NCI-H1048 (cell line): ENCODE measurements at regions not wholly inside any gene's neighbourhood (a gene's known extent, or its start where the extent isn't known, plus 50 kb on each side); places are given as distances from the start of the nearest gene placed in this dataset.
"Not testable (repeated sequence)": the region's sequence is repeated elsewhere in the genome, so short reads cannot be mapped to it uniquely, and the experiment has no call there.

Source experiments
- DNase-seq: peaks from one replicate; lab custom pipeline; 2025; lab: John Stamatoyannopoulos, UW

DNA sequence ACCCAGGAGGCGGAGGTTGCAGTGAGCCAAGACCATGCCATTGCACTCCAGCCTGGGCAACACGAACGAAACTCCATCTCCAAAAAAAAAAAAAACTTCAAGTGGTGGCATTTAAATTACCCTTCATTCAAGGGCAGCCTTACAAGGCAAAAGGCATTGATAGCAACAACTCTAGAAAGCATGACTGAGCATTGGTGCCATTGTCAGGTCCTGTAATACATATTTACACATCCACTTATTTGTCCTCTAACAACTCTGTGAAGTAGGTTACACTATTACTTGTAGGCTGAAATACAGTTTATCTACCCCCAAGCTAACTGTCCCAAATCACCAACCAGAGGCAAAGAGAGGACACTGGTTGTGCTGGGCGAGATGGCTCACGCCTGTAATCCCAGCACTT, 52.7 kb upstream of the LARP1 start:
- DNase-seq: no peak

DNA sequence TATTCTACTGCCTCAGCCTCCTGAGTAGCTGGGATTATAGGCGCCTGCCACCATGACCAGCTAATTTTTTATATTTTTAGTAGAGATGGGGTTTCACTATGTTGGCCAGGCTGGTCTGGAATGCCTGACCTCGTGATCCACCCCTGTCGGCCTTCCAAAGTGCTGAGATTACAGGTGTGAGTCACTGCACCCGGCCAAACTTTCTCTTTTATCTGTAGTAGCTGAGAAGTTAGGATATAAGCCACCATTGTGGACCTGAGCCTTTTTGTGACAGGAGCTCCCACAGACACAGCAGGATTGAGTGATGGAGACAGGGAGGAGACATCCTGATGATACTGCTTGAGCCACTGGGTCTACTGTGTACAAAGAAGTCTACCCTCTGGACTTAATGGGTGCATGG, 53.5 kb upstream of the LARP1 start:
- not testable (repeated sequence) for DNase-seq

DNA sequence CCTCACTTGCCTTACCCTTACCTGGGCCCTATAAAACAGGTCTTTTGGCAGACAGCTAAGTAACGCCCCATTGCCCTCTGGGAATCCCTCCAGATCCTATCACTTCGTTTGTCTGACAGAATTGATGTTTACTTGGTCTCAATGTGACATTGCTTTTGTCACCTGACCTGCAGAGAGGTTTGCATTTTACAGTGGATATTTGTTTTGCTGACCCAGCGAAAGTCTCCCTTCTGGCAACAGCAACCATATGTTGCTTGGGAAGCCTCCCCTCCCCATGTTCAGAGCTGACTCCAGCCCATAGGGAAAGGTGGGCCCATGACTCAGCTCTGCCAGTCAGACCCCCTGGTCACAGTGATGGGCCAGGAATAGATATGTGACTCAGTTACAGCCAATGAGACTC, 54.0 kb upstream of the LARP1 start:
- no peak for DNase-seq

DNA sequence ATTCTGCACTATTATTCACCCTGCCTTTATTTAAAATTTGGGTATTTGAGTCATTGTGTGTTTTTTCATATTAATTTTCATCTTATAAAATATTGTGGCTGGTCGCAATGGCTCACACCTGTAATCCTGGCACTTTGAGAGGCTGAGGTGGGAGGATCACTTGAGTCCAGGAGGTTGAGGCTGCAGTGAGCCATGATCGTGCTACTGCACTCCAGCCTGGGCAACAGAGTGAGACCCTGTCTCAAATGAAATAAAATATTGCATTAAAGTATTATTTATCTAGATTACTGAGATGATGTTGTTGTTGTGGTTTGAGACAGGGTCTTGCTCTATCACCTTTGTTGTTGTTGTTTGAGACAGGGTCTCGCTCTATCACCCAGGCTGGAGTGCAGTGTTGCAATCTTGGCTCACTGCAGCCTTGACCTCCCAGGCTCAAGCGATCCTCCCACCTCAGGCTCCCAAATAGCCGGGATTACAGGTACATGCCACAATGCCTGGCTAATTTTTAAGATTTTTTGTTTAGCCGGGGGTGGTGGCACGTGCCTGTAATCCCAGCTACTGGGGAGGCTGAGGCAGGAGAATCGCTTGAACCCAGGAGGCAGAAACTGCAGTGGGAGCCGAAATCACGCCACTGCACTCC, 54.8 kb upstream of the LARP1 start:
- DNase-seq: not testable (repeated sequence)

DNA sequence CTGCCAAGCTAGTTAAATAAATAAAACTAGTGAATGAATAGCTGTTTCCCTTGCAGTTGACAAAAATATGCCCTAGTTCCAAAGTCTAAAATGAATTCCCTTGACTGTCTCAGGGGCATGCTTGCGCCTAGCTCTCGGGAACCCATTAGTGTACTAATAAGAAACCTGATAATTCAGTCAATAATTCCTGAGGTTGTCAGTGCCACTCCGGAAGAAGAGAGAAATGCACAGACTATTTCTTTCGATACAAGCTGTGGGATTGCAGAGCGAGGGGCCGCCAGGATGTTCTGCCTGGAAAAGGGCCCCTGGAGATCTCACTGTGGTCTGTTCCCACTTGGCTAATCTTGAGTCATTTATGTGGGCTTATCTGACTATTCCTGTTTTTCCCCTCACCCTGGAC, 56.4 kb upstream of the LARP1 start:
- DNase-seq: no peak

DNA sequence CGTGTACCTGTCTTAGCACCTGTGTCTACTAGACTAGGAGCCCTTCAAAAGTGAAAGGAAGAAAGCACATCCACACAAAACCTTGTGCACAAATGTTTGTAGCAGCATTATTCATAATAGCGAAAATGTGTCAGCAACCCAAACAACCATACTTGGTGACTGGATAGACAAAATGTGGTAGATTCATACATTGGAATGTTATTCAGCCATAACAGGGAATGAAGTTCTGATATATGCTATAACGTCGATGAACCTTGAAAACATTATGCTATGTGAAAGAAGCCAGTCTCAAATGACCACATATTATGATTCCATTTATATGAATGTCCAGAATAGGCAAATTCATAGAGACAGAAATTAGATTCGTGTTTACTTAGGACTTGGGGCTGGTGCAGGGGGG, 57.8 kb upstream of the LARP1 start:
- no peak for DNase-seq

DNA sequence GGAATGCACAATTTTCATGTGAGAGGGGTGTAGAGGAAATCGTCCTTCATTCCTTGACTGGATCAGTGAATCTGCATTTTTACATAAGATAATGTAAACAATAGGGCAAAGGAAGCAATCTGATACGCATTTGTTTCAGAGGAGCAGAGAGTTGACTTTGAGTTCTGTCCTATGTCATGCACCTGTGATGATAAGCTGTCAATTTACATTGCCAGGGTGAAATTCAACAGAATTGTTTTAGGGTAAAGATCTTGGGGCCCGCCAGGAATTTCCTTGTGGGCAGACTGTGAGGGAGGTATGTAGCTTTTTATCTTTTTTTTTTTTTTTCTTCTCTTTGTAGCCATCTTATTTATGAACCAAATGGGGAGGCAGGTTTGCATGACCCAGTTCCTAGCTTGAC, 58.3 kb upstream of the LARP1 start:
- no peak for DNase-seq

DNA sequence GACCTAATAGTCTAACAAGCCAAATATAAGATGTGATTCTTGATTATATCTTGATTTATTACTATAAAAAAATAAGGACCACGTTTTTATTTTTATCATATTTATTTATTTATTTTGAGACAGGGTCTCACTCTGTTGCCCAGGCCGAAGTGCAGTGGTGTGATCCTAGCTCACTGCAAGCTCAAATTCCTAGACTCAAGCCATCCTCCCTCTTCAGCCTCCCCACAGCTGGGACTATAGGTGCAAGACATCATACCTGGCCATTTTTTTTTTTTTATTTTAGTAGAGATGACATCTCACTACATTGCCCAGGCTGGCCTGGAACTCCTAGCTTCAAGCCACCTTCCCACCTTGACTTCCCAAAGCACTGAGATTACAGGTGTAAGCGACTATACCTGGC, 61.0 kb upstream of the LARP1 start:
- DNase-seq: no peak

DNA sequence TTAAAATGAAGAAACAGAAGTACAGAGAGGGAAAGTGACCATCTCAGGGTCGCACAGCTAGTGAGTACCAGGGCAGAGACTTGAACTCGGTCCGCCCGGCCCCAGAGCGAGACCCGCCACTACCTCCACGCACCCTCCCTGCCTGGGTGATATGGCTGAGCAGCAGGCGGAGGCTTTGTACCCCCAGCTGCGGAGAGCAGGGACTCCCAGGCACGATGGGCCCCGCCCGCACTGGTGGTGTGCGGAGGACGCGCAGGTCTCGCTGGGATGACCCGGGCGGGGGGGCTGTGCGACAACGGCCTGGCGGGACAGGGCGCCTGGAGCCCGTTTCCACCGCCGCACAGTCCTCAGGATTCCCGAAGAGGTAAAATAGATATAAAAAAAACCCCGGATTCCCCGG, 64.7 kb upstream of the LARP1 start:
- DNase-seq: no peak

DNA sequence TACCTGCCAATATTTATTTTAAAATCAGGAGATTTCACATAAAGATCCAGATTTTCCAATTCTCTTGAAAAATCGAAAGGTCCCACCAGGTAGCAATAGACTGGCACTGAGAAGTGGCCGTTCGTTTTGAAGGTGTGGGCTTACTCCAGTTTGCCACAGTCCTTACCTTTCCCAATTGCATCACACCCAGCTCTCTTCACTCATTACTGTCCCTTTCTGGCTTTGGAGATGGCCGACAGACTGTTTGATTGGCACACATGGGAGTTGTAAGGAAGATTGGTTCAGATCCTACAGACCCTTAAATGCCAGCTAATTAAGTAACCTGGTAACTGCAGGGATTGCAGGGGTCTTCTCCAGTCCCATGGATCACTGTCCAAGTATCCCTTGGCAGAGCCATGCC, 68.7 kb upstream of the LARP1 start:
- no peak for DNase-seq

DNA sequence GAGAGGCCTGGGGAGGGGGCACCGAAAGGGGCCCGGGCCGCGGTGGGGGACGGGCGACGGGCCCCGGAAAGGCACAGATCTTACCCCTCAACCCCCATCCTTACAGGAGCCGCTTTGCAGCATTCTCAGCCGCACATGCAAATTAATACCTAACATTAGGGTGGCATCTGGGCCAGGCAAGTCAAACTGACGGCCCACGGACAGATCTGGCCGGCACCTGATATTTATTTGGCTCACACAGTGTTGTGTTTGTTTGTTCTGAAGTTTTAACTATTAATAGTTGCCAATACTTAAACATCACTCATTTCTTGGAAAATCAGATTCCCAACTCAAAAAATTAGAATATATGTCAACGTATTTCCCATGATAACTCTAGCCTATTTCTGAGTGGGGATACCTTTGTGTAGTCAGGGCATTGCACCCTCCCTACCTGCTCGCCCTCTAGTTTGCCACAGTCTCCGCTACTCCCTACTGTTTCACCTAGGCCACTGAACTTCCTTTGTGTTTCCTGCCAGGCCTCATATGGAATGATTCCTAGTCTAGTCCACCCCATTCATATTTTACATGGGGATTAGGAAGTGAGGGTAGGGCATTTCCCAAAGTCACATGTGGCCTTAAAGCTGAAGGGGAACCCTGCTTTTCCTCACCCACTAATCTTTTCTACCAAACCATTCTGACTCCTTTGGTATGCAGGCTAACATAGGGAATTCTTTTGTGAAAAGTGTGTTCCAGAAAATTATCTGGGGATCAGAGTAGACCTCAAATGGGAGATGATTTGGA, 71.9 kb upstream of the LARP1 start:
- DNase-seq: no peak

DNA sequence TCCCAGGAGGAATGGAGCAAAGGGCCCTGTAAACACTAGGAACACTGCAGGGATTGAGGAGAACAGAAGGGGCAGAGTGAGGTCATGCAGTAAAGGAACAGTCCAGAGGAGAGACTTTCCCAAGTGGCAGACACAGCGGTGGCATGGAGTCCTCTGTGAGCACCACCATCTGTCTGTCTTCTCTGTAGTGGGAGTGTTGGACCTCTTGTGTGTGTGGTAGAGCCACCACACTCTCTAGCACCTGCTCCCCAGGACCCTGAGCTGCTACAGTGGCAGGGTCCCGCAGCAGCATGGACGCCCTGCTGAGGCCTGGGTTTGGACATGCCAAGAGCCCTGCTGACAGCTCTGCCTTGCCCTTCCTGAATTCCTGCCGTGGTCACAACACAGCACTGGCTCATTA, 75.7 kb upstream of the LARP1 start:
- DNase-seq: no peak

DNA sequence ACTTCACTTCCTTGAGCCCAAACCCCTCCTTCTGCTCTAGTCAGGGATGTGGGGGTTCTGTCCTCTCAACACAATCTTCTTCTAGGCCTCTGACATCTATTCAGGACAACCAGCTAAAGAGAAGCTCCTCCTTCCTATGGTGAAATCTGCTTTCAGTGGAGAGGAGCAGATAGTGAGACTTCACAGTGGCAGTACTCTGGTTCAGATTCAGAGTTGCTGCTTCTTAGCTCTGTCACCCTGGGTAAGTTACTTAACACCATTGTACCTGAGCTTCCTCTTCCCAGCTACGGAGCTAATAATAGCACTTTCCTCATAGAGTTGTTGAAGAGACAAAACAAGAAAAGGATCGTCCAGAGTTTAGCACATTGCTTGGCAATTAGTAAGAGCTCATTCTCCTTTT, 77.3 kb upstream of the LARP1 start:
- DNase-seq: no peak

DNA sequence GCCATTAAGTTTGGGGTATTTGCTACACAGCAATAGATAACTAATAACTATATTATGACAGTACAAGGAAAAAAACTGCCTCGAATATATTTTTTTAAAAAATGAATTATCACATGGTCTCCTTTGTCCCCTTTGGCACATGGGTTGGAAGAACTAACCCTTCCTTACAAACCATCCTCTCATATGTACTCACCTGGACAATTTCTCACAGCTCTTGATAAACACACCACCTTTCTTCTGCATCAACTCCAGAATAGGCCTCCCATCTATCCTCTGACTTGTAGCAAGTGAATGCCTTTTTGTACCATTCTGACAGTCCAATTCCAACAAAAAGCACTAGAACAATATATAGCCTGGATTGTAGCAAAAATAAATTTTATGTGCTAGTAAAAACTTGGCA, 78.7 kb upstream of the LARP1 start:
- no peak for DNase-seq

DNA sequence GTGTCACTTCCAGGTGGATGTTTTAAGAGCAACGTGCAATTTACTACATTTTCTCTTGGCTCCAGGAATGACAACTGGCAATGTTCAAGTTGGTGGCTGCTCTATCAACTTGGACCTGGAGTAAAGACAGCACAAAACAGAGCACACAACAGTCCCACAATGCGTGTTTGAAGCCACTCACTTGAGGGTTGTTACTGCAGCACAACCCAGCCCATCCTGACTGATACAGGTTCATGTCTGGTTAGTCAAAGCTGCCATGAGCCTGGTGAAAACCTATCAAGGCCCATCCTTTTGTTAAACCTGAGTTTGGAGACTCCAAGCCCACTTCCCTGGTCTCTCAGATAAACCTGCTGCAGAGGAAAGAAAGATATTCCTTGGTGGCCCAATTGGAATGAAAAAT, 81.1 kb upstream of the LARP1 start:
- no peak for DNase-seq

DNA sequence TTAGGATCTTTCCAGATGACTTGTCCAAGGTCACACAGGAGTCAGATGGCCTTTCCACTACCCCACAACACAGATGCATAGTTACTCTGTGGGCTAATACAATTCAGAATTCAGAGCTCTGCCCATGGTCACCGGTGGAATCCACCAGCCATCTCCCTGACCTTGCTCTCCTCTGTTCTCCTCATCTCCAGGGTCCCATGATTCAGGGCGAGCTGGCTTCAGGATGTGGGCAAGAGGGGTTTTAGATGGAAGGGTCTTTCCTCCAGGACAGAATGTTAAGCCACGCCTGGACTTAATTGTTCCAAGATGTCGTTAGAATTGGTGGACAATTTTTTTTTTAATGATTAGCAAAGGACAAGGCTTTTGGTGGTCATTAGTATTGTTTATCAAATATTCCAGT, 81.7 kb upstream of the LARP1 start:
- DNase-seq: no peak

DNA sequence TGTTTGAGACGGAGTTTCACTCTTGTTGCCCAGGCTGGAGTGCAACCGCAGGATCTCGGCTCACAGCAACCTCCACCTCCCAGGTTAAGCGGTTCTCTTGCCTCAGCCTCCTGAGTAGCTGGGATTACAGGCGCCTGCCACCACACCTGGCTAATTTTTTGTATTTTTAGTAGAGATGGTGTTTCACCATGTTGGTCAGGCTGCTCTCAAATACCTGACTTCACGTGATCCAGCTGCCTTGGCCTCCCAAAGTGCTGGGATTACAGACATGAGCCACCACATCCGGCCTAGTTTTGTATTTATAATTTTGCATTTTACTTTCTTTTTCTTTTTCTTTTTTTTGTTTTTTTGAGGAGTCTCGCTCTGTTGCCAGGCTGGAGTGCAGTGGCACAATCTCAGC, 85.3 kb upstream of the LARP1 start:
- DNase-seq: not testable (repeated sequence)

DNA sequence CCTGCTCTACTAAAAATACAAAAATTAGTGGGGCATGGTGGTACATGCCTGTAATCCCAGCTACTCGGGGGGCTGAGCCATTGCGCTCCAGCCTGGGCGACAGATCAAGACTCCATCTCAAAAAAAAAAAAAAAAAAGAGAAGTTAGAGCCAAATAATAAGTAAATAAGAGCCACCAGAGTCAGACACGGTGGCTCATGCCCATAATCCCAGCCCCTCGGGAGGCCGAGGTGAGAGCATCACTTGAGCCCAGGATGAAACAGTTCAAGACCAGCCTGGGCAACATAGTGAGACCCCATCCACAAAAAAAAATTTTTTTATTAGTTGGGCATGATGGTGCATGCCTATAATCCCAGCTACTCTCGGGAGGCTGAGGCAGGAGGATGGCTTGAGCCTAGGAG, 85.8 kb upstream of the LARP1 start:
- DNase-seq: no peak

DNA sequence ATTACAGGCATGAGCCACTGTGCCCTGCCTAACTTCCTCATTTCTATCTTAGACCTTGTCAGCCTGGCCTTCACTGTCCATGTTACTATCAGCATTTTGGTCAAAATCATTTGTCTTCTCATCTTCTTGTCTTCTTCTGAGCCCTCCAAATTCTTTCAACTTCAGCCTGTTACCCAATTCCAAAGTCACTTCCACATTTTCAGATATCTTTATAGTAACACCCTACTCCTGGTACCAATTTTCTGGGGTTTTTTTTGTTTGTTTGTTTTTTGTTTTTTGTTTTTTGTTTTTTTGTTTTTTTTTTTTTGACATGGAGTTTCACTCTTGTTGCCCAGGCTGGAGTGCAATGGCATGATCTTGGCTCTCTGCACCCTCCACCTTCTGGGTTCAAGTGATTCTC, 90.3 kb upstream of the LARP1 start:
- no peak for DNase-seq

DNA sequence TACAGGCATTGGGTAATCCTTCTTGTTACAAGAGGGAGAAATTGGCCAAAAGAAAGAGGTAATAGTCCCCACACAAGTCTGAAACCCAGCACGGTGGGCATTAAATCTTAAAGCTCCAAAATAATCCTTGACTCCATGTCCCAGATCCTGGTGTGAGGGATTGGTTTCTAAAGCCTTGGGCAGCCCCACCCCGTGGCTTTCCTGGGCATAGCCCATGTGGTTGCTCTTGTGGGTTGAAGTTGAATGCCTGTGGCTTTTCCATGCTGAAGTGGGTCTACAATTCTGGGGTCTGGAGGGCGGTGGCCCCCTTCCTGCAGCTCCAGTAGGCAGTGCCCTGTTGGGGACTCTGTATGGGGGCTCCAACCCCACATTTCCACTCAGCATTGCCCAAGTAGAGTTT, 91.8 kb upstream of the LARP1 start:
- no peak for DNase-seq

DNA sequence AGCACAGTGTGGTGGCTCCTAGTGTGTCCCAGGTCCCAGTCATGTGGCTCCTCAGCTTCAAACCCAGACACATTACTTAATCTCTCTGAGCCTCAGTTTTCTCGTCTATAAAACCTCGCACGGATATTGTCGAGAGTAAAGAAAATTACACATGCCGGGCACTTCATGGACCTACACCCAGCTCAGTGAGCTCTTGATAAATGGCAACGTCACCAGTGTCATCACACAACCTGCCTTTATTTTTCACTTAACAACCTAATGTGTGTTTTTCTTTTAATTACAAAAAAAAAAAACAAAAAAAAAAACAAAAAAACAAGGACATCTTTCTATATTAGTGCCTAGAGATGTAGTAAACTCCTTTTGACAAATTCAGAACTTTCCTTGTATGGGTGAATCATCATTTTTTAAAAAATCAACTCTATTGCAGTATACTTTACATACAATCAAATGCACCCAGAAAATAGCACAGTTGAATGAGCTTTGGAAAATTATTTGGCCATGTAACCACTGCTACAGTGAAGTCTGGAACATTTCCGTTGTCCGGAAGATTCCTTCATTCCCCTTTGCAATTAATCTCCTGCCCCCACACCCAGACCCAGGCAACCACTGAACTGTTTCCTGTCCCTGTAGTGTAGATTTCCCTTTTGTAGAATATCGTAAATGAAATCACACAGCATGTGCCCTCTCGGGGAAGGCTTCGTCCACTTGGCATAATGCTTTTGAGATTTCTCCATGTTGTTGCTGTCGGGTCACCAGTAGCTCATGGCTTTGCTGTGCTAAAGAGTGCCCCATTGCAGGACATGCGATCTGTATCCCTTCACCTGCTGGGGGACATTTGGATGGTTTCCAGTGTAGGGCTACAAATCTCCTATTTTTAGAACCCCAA, 100.4 kb upstream of the LARP1 start:
- no peak for DNase-seq

DNA sequence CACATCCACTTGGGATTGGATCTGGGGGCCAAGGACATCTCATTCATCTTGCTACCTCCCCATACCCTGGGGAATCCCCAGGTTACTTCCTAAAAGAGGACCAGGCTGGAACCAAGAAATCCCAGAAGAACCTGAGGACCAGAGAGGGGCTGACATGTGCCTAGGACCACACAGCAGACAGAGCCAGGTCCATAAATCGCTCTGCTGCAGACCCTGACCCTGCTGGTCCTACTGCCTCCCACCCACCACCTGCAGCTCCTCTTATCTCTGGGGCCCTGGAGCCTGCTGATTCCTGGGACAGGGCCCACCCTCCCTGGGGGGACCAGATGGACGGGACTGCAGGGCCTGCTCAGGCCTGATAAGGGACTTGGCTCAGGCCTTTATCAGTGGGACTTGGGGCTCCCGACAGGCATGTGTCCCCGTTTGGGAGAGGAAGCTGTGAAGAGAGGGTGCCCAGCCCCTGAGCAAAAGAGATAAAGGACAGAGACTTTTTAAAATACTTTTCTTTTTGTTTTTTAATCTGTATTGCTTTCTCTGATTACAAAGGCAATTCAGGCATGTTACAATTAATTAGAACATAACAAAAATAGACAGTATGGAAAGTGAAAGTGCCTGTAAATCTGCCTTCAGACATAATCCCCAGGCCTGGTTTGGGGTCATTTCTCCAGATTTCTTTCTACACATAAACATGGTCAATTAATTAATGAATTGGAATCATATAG, 101.3 kb upstream of the LARP1 start:
- DNase-seq: no peak

DNA sequence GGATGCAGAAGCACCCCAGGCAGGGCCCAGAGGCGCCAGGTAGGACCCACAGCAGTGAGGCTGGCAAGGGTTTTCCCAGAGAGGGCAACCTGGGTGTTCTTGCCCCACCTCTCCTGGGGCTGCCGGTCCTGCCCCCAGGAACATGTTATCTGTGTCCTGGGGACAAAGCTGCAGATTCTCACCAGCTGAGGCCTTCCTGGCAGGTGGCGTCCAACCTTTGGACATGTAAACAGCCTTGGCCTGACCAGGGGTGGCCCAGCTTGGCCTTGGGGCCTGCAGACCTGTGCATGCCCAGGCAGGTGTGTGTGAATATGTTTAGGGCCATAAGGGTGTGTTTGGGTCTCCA, 101.8 kb upstream of the LARP1 start:
- no peak for DNase-seq
